PC-9 (cell line): ENCODE measurements at regions not wholly inside any gene's neighbourhood (a gene's known extent, or its start where the extent isn't known, plus 50 kb on each side); places are given as distances from the start of the nearest gene placed in this dataset.

ENCODE experiments used
- BruUV-seq: library from RNA; stranded (reverse); fragments of 400-500 nt; replicated peaks from 2 replicates; lab custom pipeline; 2021; lab: Mats Ljungman, UMichigan
- CTCF ChIA-PET: fragments of 300-600 bp; sonication (Branson Sonifier 250); formaldehyde crosslinking; loops from one replicate; lab custom pipeline; 2022; ENCODE audit warnings: antibody characterized with exemption; lab: Charles Lee
- POLR2A ChIA-PET: fragments of 300-600 bp; sonication (Branson Sonifier 250); formaldehyde crosslinking; loops from one replicate; lab custom pipeline; 2022; ENCODE audit warnings: antibody characterized with exemption; ENCODE audit not compliant: unreplicated experiment; lab: Charles Lee
- DNase-seq, 2 experiments: peaks; one replicate each; pipeline versions ENCODE4 v3.0.0 to v3.0.0-alpha.2; 2015 to 2022; ENCODE audit warnings: mixed read lengths in 1 of 2
- H2AFZ ChIP-seq: fragments of 200-600 bp; sonication (generic); 2 replicates; pipeline ENCODE4 v1.8.1; 2017; ENCODE audit warnings: antibody characterized with exemption
- H3F3A ChIP-seq: fragments of 200-600 bp; sonication (generic); 2 replicates; pipeline ENCODE4 v1.8.1; 2017; ENCODE audit warnings: antibody characterized with exemption, mild to moderate bottlenecking, low read depth; ENCODE audit not compliant: insufficient read depth
- H3K27ac ChIP-seq: fragments of 200-600 bp; sonication (generic); 2 replicates; pipeline ENCODE4 v1.6.1; 2016; ENCODE audit warnings: mixed run types
- H3K27me3 ChIP-seq: fragments of 200-600 bp; sonication (generic); 2 replicates; pipeline ENCODE4 v1.6.1; 2016; ENCODE audit warnings: low read depth, mixed run types; ENCODE audit not compliant: insufficient read depth
- H3K36me3 ChIP-seq: fragments of 200-600 bp; sonication (generic); 2 replicates; pipeline ENCODE4 v1.6.1; 2016; ENCODE audit warnings: low read depth, mixed run types
- H3K4me1 ChIP-seq: fragments of 200-600 bp; sonication (generic); replicated peaks from 2 replicates; pipeline ENCODE4 v1.6.1; 2016; ENCODE audit warnings: mixed run types; ENCODE audit not compliant: insufficient read depth
- H3K4me2 ChIP-seq: fragments of 200-600 bp; sonication (generic); 2 replicates; pipeline ENCODE4 v1.6.1; 2017; ENCODE audit warnings: mixed run types
- H3K4me3 ChIP-seq: fragments of 200-600 bp; sonication (generic); 2 replicates; pipeline ENCODE4 v1.6.1; 2016; ENCODE audit warnings: mixed run types
- H3K79me2 ChIP-seq: fragments of 200-600 bp; sonication (generic); 2 replicates; pipeline ENCODE4 v1.6.1; 2017; ENCODE audit warnings: low read depth, mixed run types
- H3K9me2 ChIP-seq: fragments of 200-600 bp; sonication (generic); 2 replicates; pipeline ENCODE4 v1.8.1; 2017; ENCODE audit warnings: mild to moderate bottlenecking; ENCODE audit not compliant: insufficient read depth
- H3K9me3 ChIP-seq: fragments of 200-600 bp; sonication (generic); 2 replicates; pipeline ENCODE4 v1.8.1; 2016; ENCODE audit warnings: low read depth; ENCODE audit not compliant: insufficient read depth
- H4K20me1 ChIP-seq: fragments of 200-600 bp; sonication (generic); 2 replicates; pipeline ENCODE4 v1.8.1; 2017; ENCODE audit not compliant: insufficient read depth
- CTCF ChIP-seq: fragments of 200-600 bp; sonication (generic); conservative IDR thresholded peaks from 2 replicates; pipeline ENCODE4 v1.6.1; 2017; ENCODE audit warnings: mixed run types, antibody characterized with exemption, mild to moderate bottlenecking, moderate library complexity
- EZH2 ChIP-seq: fragments of 200-600 bp; sonication (generic); IDR thresholded peaks from 2 replicates; pipeline ENCODE4 v1.8.0; 2017; ENCODE audit warnings: antibody characterized with exemption, low read depth
- intact Hi-C: fragments of 100-400 bp; cut with micrococcal nuclease; formaldehyde crosslinking; loops from one replicate; pipeline ENCODE4 v1.10.0; 2022; ENCODE audit not compliant: unreplicated experiment

GRCh38 chr3:26964836-26965235 lies 342.3 kb downstream of the LRRC3B start:
- no peaks in the 10 kb centered on the region for H3K27me3 ChIP-seq
- no peaks in the 10 kb centered on the region for H3K79me2 ChIP-seq
- H4K20me1 ChIP-seq, result no peaks in the 10 kb centered on the region
- no peak overlapping the region for H3K4me2 ChIP-seq
- H3K9me2 ChIP-seq, result no peaks in the 10 kb centered on the region
- H2AFZ ChIP-seq, result no peak overlapping the region
- no peaks in the 10 kb centered on the region for H3K36me3 ChIP-seq
- DNase-seq, result no peak
- H3K4me3 ChIP-seq, result no peak overlapping the region
- intact Hi-C loops, result no loop called here
- BruUV-seq, result no TSS peak
- ChIA-PET POLR2A (no interaction called here), CTCF (no interaction called here)
- H3K4me1 ChIP-seq, result no peaks in the 10 kb centered on the region
- H3K27ac ChIP-seq, result no peak overlapping the region
- TF ChIP-seq CTCF (no peak), EZH2 (no peak)
- no peaks in the 10 kb centered on the region for H3K9me3 ChIP-seq
- no peaks in the 10 kb centered on the region for H3F3A ChIP-seq

GRCh38 chr3:26967501-26967900 lies 344.9 kb downstream of the LRRC3B start:
- no peaks in the 10 kb centered on the region for H3K79me2 ChIP-seq
- no peaks in the 10 kb centered on the region for H4K20me1 ChIP-seq
- BruUV-seq, result no TSS peak
- H3K36me3 ChIP-seq, result no peaks in the 10 kb centered on the region
- no peak for DNase-seq
- no peak for TF ChIP-seq CTCF
- TF ChIP-seq EZH2, result no peak
- H3K4me3 ChIP-seq, result no peak overlapping the region
- H3K9me3 ChIP-seq, result no peaks in the 10 kb centered on the region
- no peaks in the 10 kb centered on the region for H3K9me2 ChIP-seq
- H3F3A ChIP-seq, result no peaks in the 10 kb centered on the region
- H3K27me3 ChIP-seq, result no peaks in the 10 kb centered on the region
- POLR2A ChIA-PET, result no interaction called here
- CTCF ChIA-PET, result no interaction called here
- H3K4me1 ChIP-seq, result no peaks in the 10 kb centered on the region
- H3K27ac ChIP-seq, result no peak overlapping the region
- no peak overlapping the region for H2AFZ ChIP-seq
- intact Hi-C loops, result no loop called here
- H3K4me2 ChIP-seq, result no peak overlapping the region

GRCh38 chr3:26984416-26985390 lies 362.1 kb downstream of the LRRC3B start:
- Histone ChIP-seq H3K4me1 (no peaks in the 10 kb centered on the region), H3K36me3 (no peaks in the 10 kb centered on the region)
- BruUV-seq, result no TSS peak

More at GRCh38 chr3:26984416-26985390, 362.1 kb downstream of the LRRC3B start:
- H3K9me2 ChIP-seq, result no peaks in the 10 kb centered on the region
- H2AFZ ChIP-seq, result no peak overlapping the region
- H3K27ac ChIP-seq, result no peak overlapping the region
- H3K27me3 ChIP-seq, result no peaks in the 10 kb centered on the region
- H3K79me2 ChIP-seq, result no peaks in the 10 kb centered on the region
- CTCF ChIA-PET, result no interaction called here
- H3F3A ChIP-seq, result no peaks in the 10 kb centered on the region
- no peak overlapping the region for H3K4me3 ChIP-seq
- H3K4me2 ChIP-seq, result no peak overlapping the region
- H4K20me1 ChIP-seq, result no peaks in the 10 kb centered on the region
- H3K9me3 ChIP-seq, result no peaks in the 10 kb centered on the region
- intact Hi-C loops, result no loop called here
- TF ChIP-seq EZH2 (no peak), CTCF (no peak)
- POLR2A ChIA-PET, result no interaction called here
- no peak for DNase-seq
